Renal pelvis (tissue), 1 donor: ENCODE measurements at regions not wholly inside any gene's neighbourhood (a gene's known extent, or its start where the extent isn't known, plus 50 kb on each side); places are given as distances from the start of the nearest gene placed in this dataset.

ENCODE experiments used
- DNase-seq: peaks from one replicate; pipeline ENCODE4 v3.0.0-alpha.2; 2013

GRCh38 chr10:106467506-106467905 lies 697.0 kb downstream of the SORCS1 start:
- no peak for DNase-seq

- no peak for DNase-seq
Observed at GRCh38 chr10:106457522-106457921, 707.0 kb downstream of the SORCS1 start.

GRCh38 chr10:106454233-106454632 lies 710.3 kb downstream of the SORCS1 start:
- DNase-seq = no peak

- no peak for DNase-seq
Observed at GRCh38 chr10:106450966-106451365, 713.5 kb downstream of the SORCS1 start.

GRCh38 chr10:106446920-106447319 lies 717.6 kb downstream of the SORCS1 start:
- DNase-seq = no peak

GRCh38 chr10:106442223-106442622 lies 722.3 kb downstream of the SORCS1 start:
- DNase-seq = no peak

GRCh38 chr10:106440767-106441166 lies 723.7 kb downstream of the SORCS1 start:
- no peak for DNase-seq

- DNase-seq = no peak
Observed at GRCh38 chr10:106440355-106440754, 724.2 kb downstream of the SORCS1 start.

- DNase-seq = no peak
Observed at GRCh38 chr10:106439366-106439765, 725.1 kb downstream of the SORCS1 start.

- DNase-seq = no peak
Observed at GRCh38 chr10:106438386-106438785, 726.1 kb downstream of the SORCS1 start.

GRCh38 chr10:106436123-106436715 lies 728.3 kb downstream of the SORCS1 start:
- no peak for DNase-seq

- no peak for DNase-seq
Observed at GRCh38 chr10:106435081-106435480, 729.4 kb downstream of the SORCS1 start.

- DNase-seq = no peak
Observed at GRCh38 chr10:106424981-106425380, 739.5 kb downstream of the SORCS1 start.

- DNase-seq = no peak
Observed at GRCh38 chr10:106424054-106424453, 740.5 kb downstream of the SORCS1 start.

- no peak for DNase-seq
Observed at GRCh38 chr10:106410331-106410730, 754.2 kb downstream of the SORCS1 start.

- no peak for DNase-seq
Observed at GRCh38 chr10:106405141-106405540, 759.4 kb downstream of the SORCS1 start.

GRCh38 chr10:106402458-106402857 lies 762.0 kb downstream of the SORCS1 start:
- no peak for DNase-seq

- DNase-seq = no peak
Observed at GRCh38 chr10:106401967-106402366, 762.5 kb downstream of the SORCS1 start.

GRCh38 chr10:106401161-106401560 lies 763.3 kb downstream of the SORCS1 start:
- DNase-seq = no peak

GRCh38 chr10:106399112-106399511 lies 765.4 kb downstream of the SORCS1 start:
- DNase-seq = no peak

- DNase-seq = no peak
Observed at GRCh38 chr10:106396192-106396591, 768.3 kb downstream of the SORCS1 start.

GRCh38 chr10:106395041-106395749 lies 769.3 kb downstream of the SORCS1 start:
- no peak for DNase-seq

GRCh38 chr10:106392778-106393177 lies 771.7 kb downstream of the SORCS1 start:
- no peak for DNase-seq

GRCh38 chr10:106387063-106387462 lies 777.4 kb downstream of the SORCS1 start:
- no peak for DNase-seq
